H1 (cell line): ENCODE measurements at regions not wholly inside any gene's neighbourhood (a gene's known extent, or its start where the extent isn't known, plus 50 kb on each side); places are given as distances from the start of the nearest gene placed in this dataset.

Experiments used
- CTCF ChIA-PET: fragments of 300-600 bp; sonication (Branson Sonifier 250); formaldehyde crosslinking; loops from one replicate; lab custom pipeline; 2021; ENCODE audit not compliant: partially characterized antibody; lab: Charles Lee
- POLR2A ChIA-PET: fragments of 300-600 bp; sonication (Branson Sonifier 250); formaldehyde crosslinking; loops from one replicate; lab custom pipeline; 2021; ENCODE audit warnings: inconsistent platforms; ENCODE audit not compliant: partially characterized antibody; lab: Charles Lee
- DNase-seq, 2 experiments: peaks; one replicate each; pipeline versions ENCODE4 v3.0.0 to v3.0.0-alpha.2; 2010 to 2022; ENCODE audit warnings: low spot score in 2 of 2, low read depth in 1 of 2, mixed read lengths in 1 of 2
- FAIRE-seq: peaks from 2 replicates; lab custom pipeline; 2011; peaks lifted over from hg19 to GRCh38; lab: Jason Lieb, UNC
- H2AFZ ChIP-seq: 2 replicates; pipeline ENCODE4 v1.8.1; 2012; ENCODE audit warnings: low read length, inconsistent platforms
- H2AK5ac ChIP-seq: 2 replicates; pipeline ENCODE4 v1.6.1; 2013; ENCODE audit warnings: low read depth, low read length
- H2BK120ac ChIP-seq: replicated peaks from 2 replicates; pipeline ENCODE3; 2013; ENCODE audit warnings: low read depth, low read length, inconsistent platforms
- H2BK12ac ChIP-seq: 2 replicates; pipeline ENCODE4 v1.6.1; 2013; ENCODE audit warnings: low read depth, low read length
- H2BK15ac ChIP-seq: 2 replicates; pipeline ENCODE4 v1.6.1; 2013; ENCODE audit warnings: low read length
- H2BK20ac ChIP-seq: 2 replicates; pipeline ENCODE4 v1.6.1; 2013; ENCODE audit warnings: low read length
- H2BK5ac ChIP-seq: 2 replicates; pipeline ENCODE4 v1.6.1; 2013; ENCODE audit warnings: low read depth, low read length
- H3K14ac ChIP-seq: 2 replicates; pipeline ENCODE4 v1.6.1; 2013; ENCODE audit warnings: inconsistent platforms; ENCODE audit not compliant: insufficient read length
- H3K18ac ChIP-seq: 2 replicates; pipeline ENCODE4 v1.6.1; 2013; ENCODE audit warnings: low read length; ENCODE audit errors: extremely low read depth
- H3K23ac ChIP-seq: 2 replicates; pipeline ENCODE4 v1.6.1; 2013; ENCODE audit warnings: inconsistent platforms; ENCODE audit not compliant: insufficient read length
- H3K23me2 ChIP-seq: 2 replicates; pipeline ENCODE4 v1.6.1; 2013; ENCODE audit warnings: low read depth, low read length
- H3K27ac ChIP-seq: 2 replicates; pipeline ENCODE4 v1.6.1; 2011; ENCODE audit warnings: low read depth, low read length, inconsistent platforms
- H3K27me3 ChIP-seq, 4 experiments: replicated peaks in 1 of 4; 1 replicate in 1 of 4; 2 replicates in 3 of 4; pipeline versions ENCODE4 v1.6.1 to v1.8.1; 2011 to 2013; ENCODE audit warnings: low read length in 3 of 4, mild to moderate bottlenecking in 3 of 4, inconsistent platforms in 2 of 4, mixed read lengths in 2 of 4, moderate library complexity in 1 of 4; ENCODE audit not compliant: control insufficient read depth in 3 of 4, insufficient read depth in 3 of 4; ENCODE audit errors: extremely low read depth in 1 of 4
- H3K36me3 ChIP-seq, 4 experiments: 2 replicates each; pipeline versions ENCODE4 v1.6.1 to v1.8.1; 2011 to 2013; ENCODE audit warnings: mild to moderate bottlenecking in 4 of 4, low read length in 3 of 4, moderate library complexity in 2 of 4, control low read depth in 1 of 4, inconsistent platforms in 1 of 4; ENCODE audit not compliant: insufficient read depth in 4 of 4, control insufficient read depth in 2 of 4
- H3K4ac ChIP-seq: replicated peaks from 2 replicates; pipeline ENCODE3; 2013; ENCODE audit warnings: low read length, low read depth, mixed read lengths, inconsistent platforms; ENCODE audit not compliant: insufficient read length
- H3K4me1 ChIP-seq, 4 experiments: replicated peaks in 1 of 4; 1 replicate in 1 of 4; 2 replicates in 3 of 4; pipeline versions ENCODE4 v1.6.1 to v1.8.1; 2011 to 2013; ENCODE audit warnings: low read length in 3 of 4, inconsistent platforms in 2 of 4, mixed read lengths in 1 of 4; ENCODE audit not compliant: insufficient read depth in 4 of 4, control insufficient read depth in 3 of 4
- H3K4me2 ChIP-seq, 2 experiments: 2 replicates each; pipeline versions ENCODE4 v1.6.1 to v1.8.1; 2011 to 2013; ENCODE audit warnings: low read depth in 2 of 2, low read length in 2 of 2, control low read depth in 1 of 2, inconsistent platforms in 1 of 2, mild to moderate bottlenecking in 1 of 2; ENCODE audit not compliant: insufficient read depth in 1 of 2
- H3K4me3 ChIP-seq, 4 experiments: fragments of 200-600, 300-600 bp in 1 of 4; sonication (generic), shearing (Covaris generic), sonication (Bioruptor Twin) in 1 of 4; 2 replicates each; pipeline versions ENCODE4 v1.5.1 to v1.8.1; 2011 to 2016; ENCODE audit warnings: low read length in 4 of 4, low read depth in 3 of 4, control low read depth in 2 of 4, inconsistent platforms in 2 of 4, mild to moderate bottlenecking in 2 of 4, mixed read lengths in 1 of 4, moderate library complexity in 1 of 4; ENCODE audit not compliant: insufficient read depth in 2 of 4; ENCODE audit errors: extremely low read depth in 1 of 4
- H3K56ac ChIP-seq: replicated peaks from 2 replicates; pipeline ENCODE3; 2013; ENCODE audit warnings: low read depth, mild to moderate bottlenecking, mixed read lengths, low read length, inconsistent platforms; ENCODE audit not compliant: insufficient read length
- H3K79me1 ChIP-seq: 2 replicates; pipeline ENCODE4 v1.6.1; 2013; ENCODE audit warnings: low read depth, low read length, control low read depth
- H3K79me2 ChIP-seq, 2 experiments: 2 replicates each; pipeline versions ENCODE4 v1.6.1 to v1.8.1; 2012 to 2013; ENCODE audit warnings: low read length in 2 of 2, mild to moderate bottlenecking in 2 of 2, inconsistent platforms in 1 of 2; ENCODE audit not compliant: insufficient read depth in 2 of 2, control insufficient read depth in 1 of 2
- H3K9ac ChIP-seq, 4 experiments: replicated peaks in 1 of 4; 1 replicate in 1 of 4; 2 replicates in 3 of 4; pipeline versions ENCODE4 v1.6.1 to v1.8.1; 2011 to 2013; ENCODE audit warnings: low read depth in 3 of 4, low read length in 3 of 4, control low read depth in 2 of 4, mild to moderate bottlenecking in 2 of 4, moderate library complexity in 2 of 4, inconsistent platforms in 1 of 4; ENCODE audit errors: extremely low read depth in 1 of 4
- H3K9me3 ChIP-seq, 2 experiments: 2 replicates each; pipeline versions ENCODE4 v1.6.1 to v1.8.1; 2012 to 2013; ENCODE audit warnings: mild to moderate bottlenecking in 2 of 2, moderate library complexity in 2 of 2, control low read depth in 1 of 2, inconsistent platforms in 1 of 2, low read depth in 1 of 2, low read length in 1 of 2, mixed read lengths in 1 of 2; ENCODE audit not compliant: insufficient read depth in 2 of 2
- H4K20me1 ChIP-seq, 2 experiments: replicated peaks in 1 of 2; 2 replicates each; pipeline versions ENCODE3 to v1.8.1; 2011 to 2013; ENCODE audit warnings: inconsistent platforms in 2 of 2, low read length in 2 of 2, mild to moderate bottlenecking in 1 of 2; ENCODE audit not compliant: insufficient read depth in 2 of 2, control insufficient read depth in 1 of 2
- H4K5ac ChIP-seq: 2 replicates; pipeline ENCODE4 v1.6.1; 2013; ENCODE audit warnings: low read length, low read depth, mixed read lengths, inconsistent platforms; ENCODE audit not compliant: insufficient read length
- H4K8ac ChIP-seq: 2 replicates; pipeline ENCODE4 v1.8.0; 2013; ENCODE audit warnings: mild to moderate bottlenecking, moderate library complexity, low read length, inconsistent platforms; ENCODE audit not compliant: insufficient read depth; ENCODE audit errors: extremely low read depth
- H4K91ac ChIP-seq: replicated peaks from 2 replicates; pipeline ENCODE3; 2013; ENCODE audit warnings: low read length, mixed read lengths, inconsistent platforms; ENCODE audit not compliant: insufficient read length
- BCL11A ChIP-seq, 2 experiments: IDR thresholded peaks; one replicate each; pipeline ENCODE4 v1.6.1; 2011; ENCODE audit warnings: low read depth in 2 of 2, low read length in 2 of 2, mild to moderate bottlenecking in 2 of 2
- CBX8 ChIP-seq: fragments of 300-800, 300-1000 bp; sonication (generic); IDR thresholded peaks from 2 replicates; pipeline ENCODE4 v1.7.1; 2016; ENCODE audit warnings: low read depth, low read length, borderline replicate concordance
- EZH2 ChIP-seq: fragments of 200-600 bp; sonication (generic); IDR thresholded peaks from 2 replicates; pipeline ENCODE4 v1.7.1; 2012; ENCODE audit warnings: low read depth, mild to moderate bottlenecking, moderate library complexity, low read length, inconsistent platforms; ENCODE audit not compliant: severe bottlenecking
- JUN ChIP-seq: IDR thresholded peaks from 2 replicates; pipeline ENCODE4 v1.6.1; 2011; ENCODE audit warnings: low read depth, mild to moderate bottlenecking, improper control_type of control experiment, low read length
- NRF1 ChIP-seq: IDR thresholded peaks from 2 replicates; pipeline ENCODE4 v1.6.1; 2011; ENCODE audit warnings: mild to moderate bottlenecking, low read depth, low read length, improper control_type of control experiment
- PHF8 ChIP-seq: fragments of 200-600 bp; sonication (generic); conservative IDR thresholded peaks from 2 replicates; pipeline ENCODE4 v1.7.1; 2012; ENCODE audit warnings: low read depth, mild to moderate bottlenecking, inconsistent platforms, low read length, moderate library complexity
- RAD21 ChIP-seq, 2 experiments: IDR thresholded peaks in 1 of 2; conservative IDR thresholded peaks in 1 of 2; 2 replicates each; pipeline ENCODE4 v1.6.1; 2011; ENCODE audit warnings: low read depth in 2 of 2, low read length in 2 of 2, improper control_type of control experiment in 1 of 2, inconsistent platforms in 1 of 2, mild to moderate bottlenecking in 1 of 2, moderate library complexity in 1 of 2
- SIN3A ChIP-seq, 2 experiments: IDR thresholded peaks in 1 of 2; conservative IDR thresholded peaks in 1 of 2; 2 replicates each; pipeline ENCODE4 v1.6.1; 2011 to 2012; ENCODE audit warnings: low read length in 2 of 2, improper control_type of control experiment in 1 of 2, low read depth in 1 of 2, mild to moderate bottlenecking in 1 of 2
- SIX5 ChIP-seq: IDR thresholded peaks from 2 replicates; pipeline ENCODE4 v1.6.1; 2011; ENCODE audit warnings: mild to moderate bottlenecking, low read depth, low read length
- SP4 ChIP-seq: IDR thresholded peaks from 2 replicates; pipeline ENCODE4 v1.6.1; 2012; ENCODE audit warnings: low read length, inconsistent platforms
- SRF ChIP-seq: IDR thresholded peaks from 2 replicates; pipeline ENCODE4 v1.6.1; 2011; ENCODE audit warnings: mild to moderate bottlenecking, low read depth, low read length, moderate library complexity
- WGBS, 2 experiments: shearing (Covaris generic) in 1 of 2; methylation state at CpG; one replicate each; pipeline versions ENCODE4 v1.1.6 to v1.1.7; 2013 to 2015; ENCODE audit warnings: low lambda C conversion rate in 2 of 2, mixed read lengths in 2 of 2, inconsistent platforms in 1 of 2, low coverage in 1 of 2, missing lambda C conversion rate in 1 of 2; ENCODE audit not compliant: insufficient replicate concordance in 2 of 2, insufficient coverage in 1 of 2, insufficient read length in 1 of 2; ENCODE audit errors: extremely low coverage in 1 of 2, missing lambda C conversion rate in 1 of 2; 5-methylcytosine and 5-hydroxymethylcytosine counted together
- TF ChIP-seq, protein P1 (sequence below): IDR thresholded peaks from 2 replicates; pipeline ENCODE4 v1.6.1; 2011; ENCODE audit warnings: low read length, improper control_type of control experiment
- TF ChIP-seq, protein P2 (sequence below): IDR thresholded peaks from 2 replicates; pipeline ENCODE4 v1.6.1; 2012; ENCODE audit warnings: inconsistent platforms

DNA sequence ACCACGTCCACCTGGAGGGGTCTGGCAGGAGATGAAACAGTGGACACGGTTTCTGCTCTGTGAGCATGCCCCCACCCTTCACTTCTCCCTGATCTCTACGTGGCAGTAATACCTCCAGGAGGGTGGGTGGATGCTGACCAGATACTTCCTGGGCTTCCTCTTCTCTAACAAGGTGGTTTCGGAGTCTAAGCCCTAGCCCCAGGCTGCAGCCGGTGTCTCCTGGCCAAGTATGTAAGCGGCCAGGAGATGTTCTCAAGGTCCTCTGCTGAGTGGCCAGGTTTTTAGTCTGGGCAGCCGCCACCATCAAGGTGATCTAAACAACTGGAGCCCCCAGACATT lies 101.8 kb upstream of the ASB18 start:
- Histone ChIP-seq H3K79me2 (no peaks in the 10 kb centered on the region), H2BK20ac (no peak overlapping the region), H2BK12ac (no peak overlapping the region), H2AK5ac (no peak overlapping the region), H3K4ac (no peak overlapping the region), H4K20me1 (no peaks in the 10 kb centered on the region), H3K36me3 (no peaks in the 10 kb centered on the region), H3K56ac (no peak overlapping the region), H2BK120ac (no peak overlapping the region), H3K18ac (no peak overlapping the region), H3K79me1 (no peaks in the 10 kb centered on the region), H3K27me3 (no peaks in the 10 kb centered on the region), H4K5ac (no peak overlapping the region), H3K9me3 (no peaks in the 10 kb centered on the region), H3K9ac (no peak overlapping the region), H3K14ac (no peak overlapping the region), H3K4me3 (no peak overlapping the region), H3K23me2 (0 out of 2 replicates have a peak, but pooled peaks cover 2% of the 10 kb centered on the region), H2AFZ (no peak overlapping the region), H4K91ac (no peak overlapping the region), H3K4me1 (no peaks in the 10 kb centered on the region; a peak in 1 of 7 replicates), H3K27ac (no peak overlapping the region), H4K8ac (no peak overlapping the region), H3K4me2 (no peak overlapping the region), H2BK5ac (no peak overlapping the region), H3K23ac (no peak overlapping the region), H2BK15ac (no peak overlapping the region)
- ChIA-PET POLR2A (no interaction called here), CTCF (interaction anchor here (0.8 to 1.2 kb wide), 2 partner anchors 13 to 161 kb away, joined by 3 to 4 read pairs; no protein-coding TSS in a partner anchor)
- DNase-seq: no peak
- WGBS, 2 experiments: 86% methylated on average over 7 of the region's 7 CpGs; no CpG with 5 or more reads in 1 of the 2 experiments
- FAIRE-seq: no peak
- no peak for TF ChIP-seq SP4
- TF ChIP-seq RAD21 (IDR thresholded peaks at IDR 0.05 in 1 of 2, conservative IDR thresholded peaks at IDR 0.05 in 1 of 2; ENCODE audit: low read depth in 2 of 2, low read length in 2 of 2): no peak
- TF ChIP-seq JUN: no peak
- TF ChIP-seq EZH2: no peak
- TF ChIP-seq, protein P1, sequence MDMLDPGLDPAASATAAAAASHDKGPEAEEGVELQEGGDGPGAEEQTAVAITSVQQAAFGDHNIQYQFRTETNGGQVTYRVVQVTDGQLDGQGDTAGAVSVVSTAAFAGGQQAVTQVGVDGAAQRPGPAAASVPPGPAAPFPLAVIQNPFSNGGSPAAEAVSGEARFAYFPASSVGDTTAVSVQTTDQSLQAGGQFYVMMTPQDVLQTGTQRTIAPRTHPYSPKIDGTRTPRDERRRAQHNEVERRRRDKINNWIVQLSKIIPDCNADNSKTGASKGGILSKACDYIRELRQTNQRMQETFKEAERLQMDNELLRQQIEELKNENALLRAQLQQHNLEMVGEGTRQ: no peak
- no peak for TF ChIP-seq PHF8
- no peak for TF ChIP-seq SIX5
- no peak for TF ChIP-seq CBX8
- no peak for TF ChIP-seq SIN3A (conservative IDR thresholded peaks at IDR 0.05 in 1 of 2, IDR thresholded peaks at IDR 0.05 in 1 of 2; ENCODE audit: low read depth in 1 of 2, low read length in 2 of 2)
- TF ChIP-seq, protein P2, sequence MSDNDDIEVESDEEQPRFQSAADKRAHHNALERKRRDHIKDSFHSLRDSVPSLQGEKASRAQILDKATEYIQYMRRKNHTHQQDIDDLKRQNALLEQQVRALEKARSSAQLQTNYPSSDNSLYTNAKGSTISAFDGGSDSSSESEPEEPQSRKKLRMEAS: no peak
- no peak for TF ChIP-seq NRF1
- TF ChIP-seq SRF: no peak
- no peak for TF ChIP-seq BCL11A (IDR thresholded peaks at IDR 0.05; ENCODE audit: low read depth in 2 of 2, low read length in 2 of 2)
